Caki2 (cell line): ENCODE measurements at regions not wholly inside any gene's neighbourhood (a gene's known extent, or its start where the extent isn't known, plus 50 kb on each side); places are given as distances from the start of the nearest gene placed in this dataset.

ENCODE experiments used
- DNase-seq: peaks from one replicate; pipeline ENCODE4 v3.0.0-alpha.2; 2015; ENCODE audit warnings: low read depth
- in situ Hi-C: cut with HindIII; loops from 2 replicates; pipeline ENCODE4 v1.10.0; 2016; ENCODE audit warnings: low sequenced_read_pairs, low pct_unique_long_range_greater_than_20kb, mixed read lengths

GRCh38 chr11:26834601-26835000, 112.7 kb upstream of the SLC5A12 start:
- DNase-seq: no peak
- in situ Hi-C loops: no loop called here

GRCh38 chr11:26835611-26836010, 113.8 kb upstream of the SLC5A12 start:
- in situ Hi-C loops: no loop called here
- DNase-seq: no peak

DNA sequence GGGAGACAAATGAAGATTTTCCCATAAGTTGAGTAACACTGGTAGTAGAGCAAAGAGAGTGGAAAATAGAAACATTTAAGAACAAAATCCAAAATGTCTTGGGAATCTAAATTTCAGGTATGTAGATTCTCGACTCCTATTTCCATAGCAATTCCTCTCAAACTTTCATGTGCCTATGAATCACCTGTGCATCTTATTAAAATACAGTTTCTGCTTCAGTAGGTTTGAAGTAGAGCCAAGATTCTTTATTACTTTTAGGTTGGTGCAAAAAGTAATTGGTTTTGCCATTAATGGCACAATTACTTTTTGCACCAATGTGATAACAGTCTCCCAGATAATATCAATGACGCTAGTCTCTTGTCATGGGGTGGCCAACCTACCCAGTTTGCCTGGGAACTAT, 115.3 kb upstream of the SLC5A12 start:
- no peak for DNase-seq
- in situ Hi-C loops: no loop called here

DNA sequence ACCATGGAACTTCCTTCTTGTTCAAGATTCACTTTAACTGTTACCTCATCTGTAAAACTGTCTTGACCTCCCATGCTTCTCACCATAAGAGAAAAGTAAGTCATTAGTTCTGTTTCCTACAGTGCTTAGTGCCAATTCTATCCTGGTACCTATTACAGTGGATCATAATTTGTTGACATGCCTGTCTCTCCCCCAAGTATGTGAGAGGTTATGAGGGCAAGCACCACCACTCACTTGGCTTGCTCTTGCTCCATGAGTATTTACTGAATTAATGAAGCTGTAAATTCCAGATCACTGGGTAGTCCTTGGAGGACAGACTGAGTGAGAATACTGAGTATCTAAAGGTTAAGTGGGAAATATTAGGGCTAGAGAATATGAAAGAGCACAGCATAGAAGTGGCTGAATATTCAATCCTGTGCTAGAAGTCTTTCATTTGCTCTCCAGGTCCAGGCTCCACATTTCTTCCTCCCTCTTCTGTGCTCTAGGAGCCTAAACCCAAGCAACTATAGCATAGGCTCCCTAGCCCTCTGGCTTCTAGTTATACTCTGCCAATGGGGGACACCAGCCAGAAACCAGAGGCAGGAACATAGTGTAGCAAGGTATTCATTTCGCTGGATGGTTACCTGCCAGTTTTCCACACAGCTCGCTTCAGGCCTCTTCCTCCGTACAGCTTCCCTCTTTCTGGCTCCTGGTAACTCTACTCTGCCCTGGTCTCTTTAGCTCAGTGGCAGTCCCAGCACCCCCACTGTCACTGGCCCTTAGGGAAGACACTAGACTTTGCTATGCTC, 118.2 kb upstream of the SLC5A12 start:
- DNase-seq: no peak
- in situ Hi-C loops: no loop called here

- in situ Hi-C loops: no loop called here
These were observed 120.1 kb upstream of the SLC5A12 start for GRCh38 chr11:26841818-26842473.

GRCh38 chr11:26842478-26843282, 120.8 kb upstream of the SLC5A12 start:
- in situ Hi-C loops: no loop called here
- DNase-seq: no peak

More at GRCh38 chr11:26841818-26842473, 120.1 kb upstream of the SLC5A12 start:
- no peak for DNase-seq

DNA sequence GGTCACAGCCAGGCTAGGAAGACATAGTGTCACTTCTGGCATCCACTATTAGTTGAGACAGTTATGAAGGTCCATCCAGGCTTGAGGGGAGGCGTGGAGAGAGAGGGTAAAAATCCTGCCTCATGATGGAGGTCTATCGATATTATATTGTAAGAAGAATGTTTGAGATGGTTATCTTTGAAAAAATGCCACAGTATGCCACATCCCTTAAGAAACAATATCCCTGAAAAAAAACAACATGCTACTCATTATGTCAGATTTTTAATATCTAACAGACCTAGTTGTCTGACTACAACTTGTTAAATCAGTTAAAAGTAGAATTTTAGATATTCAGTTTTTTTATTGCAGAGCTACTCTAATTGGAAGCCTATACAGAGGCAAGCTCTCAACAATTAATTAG, 121.7 kb upstream of the SLC5A12 start:
- in situ Hi-C loops: no loop called here
- DNase-seq: no peak

GRCh38 chr11:26844963-26845362, 123.1 kb upstream of the SLC5A12 start:
- in situ Hi-C loops: no loop called here
- DNase-seq: no peak

DNA sequence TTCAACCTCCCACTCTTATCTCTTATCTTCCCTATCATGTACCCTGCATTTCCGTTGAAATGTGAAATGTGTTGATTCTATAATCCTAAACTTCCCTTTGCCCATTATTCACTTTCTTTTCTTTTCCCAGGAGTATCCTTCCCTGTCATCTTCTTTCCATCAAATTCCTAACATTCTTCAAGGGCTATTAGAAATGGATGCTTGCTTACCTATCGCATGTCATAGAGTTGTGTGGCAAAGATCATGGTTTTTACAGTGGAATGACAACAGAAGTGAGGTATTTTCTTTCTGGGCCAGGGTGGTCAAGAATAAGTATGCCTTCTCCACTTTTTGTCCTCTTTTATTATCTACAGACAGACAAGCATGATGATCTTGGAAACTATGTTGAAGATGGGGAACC, 124.4 kb upstream of the SLC5A12 start:
- in situ Hi-C loops: no loop called here

GRCh38 chr11:26847459-26847858, 125.6 kb upstream of the SLC5A12 start:
- no peak for DNase-seq
- in situ Hi-C loops: no loop called here

More for the DNA sequence above, 124.4 kb upstream of the SLC5A12 start:
- no peak for DNase-seq

DNA sequence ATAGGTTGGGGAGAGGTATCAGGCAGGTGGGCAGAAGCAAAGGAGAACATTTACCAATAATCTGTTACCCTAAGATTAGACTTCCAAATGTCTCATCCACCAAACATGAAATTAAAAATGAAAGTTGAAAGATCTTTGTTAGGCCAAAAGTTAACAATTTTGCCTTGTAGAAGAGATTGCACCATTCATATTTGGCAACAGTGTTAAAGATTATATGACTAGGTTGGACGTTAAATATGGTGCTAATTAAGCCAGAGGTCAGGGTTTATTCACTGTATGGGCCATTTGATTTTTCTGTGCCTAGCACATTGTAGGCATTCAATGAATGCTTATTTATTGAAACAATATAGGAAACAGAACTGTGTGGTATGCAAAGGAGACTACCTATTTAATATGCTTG, 126.1 kb upstream of the SLC5A12 start:
- DNase-seq: no peak
- in situ Hi-C loops: no loop called here

- DNase-seq: peak; percentile 18
- in situ Hi-C loops: no loop called here
These were observed 127.2 kb upstream of the SLC5A12 start for GRCh38 chr11:26849036-26849435.

DNA sequence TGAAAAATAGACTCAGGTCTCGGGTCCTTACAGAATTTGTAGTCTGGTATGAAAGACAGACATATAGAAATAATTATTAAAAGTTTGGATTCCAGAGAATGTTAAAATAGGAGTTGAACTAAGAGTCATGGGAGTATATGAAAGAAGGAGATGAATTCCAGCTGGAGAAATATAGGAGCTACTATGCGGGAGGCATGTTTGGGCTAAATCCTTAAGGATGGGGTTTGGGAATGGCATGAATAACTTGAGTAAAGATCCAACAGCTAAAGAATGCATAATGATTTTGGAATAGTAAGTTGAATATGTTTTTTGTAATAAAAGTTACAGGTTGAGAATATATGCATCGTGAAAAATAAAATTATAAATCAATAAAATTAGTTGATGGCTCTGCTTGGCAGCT, 129.4 kb upstream of the SLC5A12 start:
- in situ Hi-C loops: no loop called here
- no peak for DNase-seq

DNA sequence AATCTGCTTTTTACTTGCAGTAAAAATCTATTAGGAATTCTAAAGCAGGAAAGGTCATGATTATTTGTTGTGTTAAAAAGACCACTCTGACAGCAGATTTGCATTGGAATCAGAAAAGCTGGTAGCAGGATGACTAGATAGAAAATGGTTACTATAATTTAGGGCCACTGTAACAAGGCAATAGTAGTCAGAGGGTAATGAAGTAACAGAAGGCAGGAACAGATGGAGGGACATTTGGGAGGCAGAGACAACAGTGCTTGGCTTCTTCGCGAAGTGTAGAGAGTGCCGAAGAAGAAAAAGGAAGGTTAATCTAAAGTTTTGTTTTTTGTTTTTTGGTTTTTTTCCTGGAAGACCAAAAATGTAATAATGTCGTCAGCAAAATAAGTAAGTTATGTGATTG, 129.8 kb upstream of the SLC5A12 start:
- no peak for DNase-seq
- in situ Hi-C loops: no loop called here

DNA sequence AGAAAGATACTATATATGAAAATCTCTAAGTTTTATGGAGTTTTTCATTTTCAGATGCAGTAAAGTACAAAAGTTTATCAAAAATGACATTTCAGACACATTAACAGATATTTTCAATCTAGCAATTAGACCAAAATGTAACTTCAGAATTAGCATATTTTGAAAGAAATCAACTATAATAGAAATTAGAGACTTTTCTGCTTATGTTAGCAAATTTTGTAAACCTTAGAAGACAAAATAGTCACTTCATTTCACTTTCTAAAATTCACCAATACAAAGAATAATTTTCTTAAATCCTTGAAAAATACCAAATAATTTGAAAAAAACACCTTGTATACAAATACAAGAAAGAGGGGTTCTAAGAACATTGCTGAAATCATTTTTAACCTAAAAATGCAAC, 135.8 kb upstream of the FIBIN start:
- DNase-seq: no peak
- in situ Hi-C loops: no loop called here

GRCh38 chr11:26859416-26859815, 134.5 kb upstream of the FIBIN start:
- in situ Hi-C loops: no loop called here
- no peak for DNase-seq

DNA sequence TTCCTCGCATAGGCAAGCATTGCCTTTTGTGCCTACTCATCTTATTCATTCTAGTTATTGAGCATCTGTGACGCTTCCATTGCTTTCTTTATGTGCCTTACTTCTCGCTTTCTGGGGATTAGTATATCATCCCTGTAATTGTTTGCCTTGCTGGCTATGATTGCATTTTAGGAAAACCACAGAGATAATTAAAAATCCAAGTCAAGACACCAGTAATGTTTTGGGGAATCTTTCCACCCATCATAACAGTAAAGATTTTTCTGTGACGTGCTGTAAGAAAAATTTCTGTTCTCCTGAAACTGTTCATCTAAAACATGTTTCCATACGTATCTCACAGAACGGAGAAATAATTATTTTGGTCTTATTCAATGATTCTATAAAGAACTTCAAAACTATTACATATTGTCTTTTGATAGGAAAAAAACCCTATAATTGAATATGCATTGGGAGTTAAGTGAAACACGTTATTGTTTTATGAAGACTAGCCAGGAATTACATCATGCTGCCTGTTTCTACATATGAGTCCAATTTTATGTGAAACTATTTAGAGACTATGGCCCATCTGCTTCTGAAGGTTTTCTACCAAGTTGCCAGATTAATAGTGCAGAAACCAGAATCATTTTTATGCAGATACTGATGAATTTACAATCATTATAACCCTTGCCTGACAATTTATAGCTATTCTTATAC, 133.7 kb upstream of the FIBIN start:
- no peak for DNase-seq
- in situ Hi-C loops: no loop called here

DNA sequence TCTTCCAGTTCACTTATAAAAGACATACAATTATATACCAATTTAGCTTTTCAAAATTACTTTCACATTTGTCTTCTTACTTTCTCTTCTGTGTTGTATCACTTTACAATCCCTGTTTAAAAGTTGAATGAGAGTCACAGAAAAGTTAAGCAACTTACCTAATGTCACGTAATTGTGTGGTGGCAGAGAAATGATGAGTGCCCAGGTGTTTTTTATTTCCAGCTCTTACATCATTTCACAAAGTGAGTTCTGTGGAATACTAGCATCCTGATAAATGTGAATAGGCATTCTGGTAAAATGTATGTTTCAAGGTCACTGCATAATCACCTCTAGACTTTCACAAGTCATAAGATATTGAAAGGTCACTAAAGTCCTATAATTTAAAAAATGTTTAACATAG, 133.0 kb upstream of the FIBIN start:
- DNase-seq: no peak
- in situ Hi-C loops: no loop called here

DNA sequence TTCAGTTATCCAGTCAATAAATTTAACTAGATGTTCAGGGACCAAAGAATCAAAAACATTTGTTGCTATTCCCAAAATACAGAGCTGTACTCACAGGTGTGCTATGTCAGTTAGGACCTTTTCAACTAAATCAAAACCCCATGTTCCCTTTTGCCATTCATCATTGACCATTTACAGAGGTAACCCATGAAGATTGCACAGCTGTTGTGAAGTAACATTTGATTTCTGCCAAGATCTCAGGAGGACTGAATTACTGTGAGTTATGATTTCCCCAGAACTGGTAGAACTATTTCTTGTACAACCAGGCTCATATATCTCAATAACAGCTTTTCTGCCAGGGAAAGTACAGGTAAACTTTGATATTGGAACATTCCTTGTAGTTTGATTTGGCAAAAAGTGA, 131.1 kb upstream of the FIBIN start:
- in situ Hi-C loops: no loop called here

More for the DNA sequence above, 131.1 kb upstream of the FIBIN start:
- DNase-seq: no peak
